GM23338 (cell line): ENCODE measurements at regions not wholly inside any gene's neighbourhood (a gene's known extent, or its start where the extent isn't known, plus 50 kb on each side); places are given as distances from the start of the nearest gene placed in this dataset.

Source experiments
- ATAC-seq: fragments of 200-7000 bp; cut with Tn5 transposase; 3 replicates; pipeline ENCODE4 v1.9.1; 2020
- DNase-seq: peaks from one replicate; pipeline ENCODE4 v3.0.0-alpha.2; 2015; ENCODE audit warnings: low spot score
- H2AFZ ChIP-seq: fragments of 200-600 bp; sonication (generic); 2 replicates; pipeline ENCODE4 v1.8.0; 2016; ENCODE audit warnings: antibody characterized with exemption, mild to moderate bottlenecking, moderate library complexity
- H3F3A ChIP-seq: fragments of 200-600 bp; sonication (generic); replicated peaks from 2 replicates; pipeline ENCODE4 v1.8.0; 2017; ENCODE audit warnings: antibody characterized with exemption, mixed run types, low read depth
- H3K27ac ChIP-seq: fragments of 200-600 bp; sonication (generic); 2 replicates; pipeline ENCODE4 v1.6.1; 2016; ENCODE audit warnings: low read depth
- H3K27me3 ChIP-seq: fragments of 200-600 bp; sonication (generic); 2 replicates; pipeline ENCODE4 v1.8.0; 2016; ENCODE audit warnings: mild to moderate bottlenecking, mixed run types, moderate library complexity; ENCODE audit not compliant: insufficient read depth
- H3K36me3 ChIP-seq: fragments of 200-600 bp; sonication (generic); 2 replicates; pipeline ENCODE4 v1.8.0; 2016; ENCODE audit warnings: mild to moderate bottlenecking; ENCODE audit not compliant: insufficient read depth
- H3K4me1 ChIP-seq: fragments of 200-600 bp; sonication (generic); 2 replicates; pipeline ENCODE4 v1.8.0; 2016; ENCODE audit warnings: mild to moderate bottlenecking, moderate library complexity; ENCODE audit not compliant: insufficient read depth
- H3K4me2 ChIP-seq: fragments of 200-600 bp; sonication (generic); 2 replicates; pipeline ENCODE4 v1.7.1; 2017; ENCODE audit warnings: mixed run types
- H3K4me3 ChIP-seq: fragments of 200-600 bp; sonication (generic); 2 replicates; pipeline ENCODE4 v1.6.1; 2016; ENCODE audit warnings: mixed run types
- H3K79me2 ChIP-seq: fragments of 200-600 bp; sonication (generic); replicated peaks from 2 replicates; pipeline ENCODE4 v1.8.0; 2017; ENCODE audit warnings: mild to moderate bottlenecking; ENCODE audit not compliant: insufficient read depth
- H3K9me2 ChIP-seq: fragments of 200-600 bp; sonication (generic); 2 replicates; pipeline ENCODE4 v1.8.0; 2017; ENCODE audit not compliant: insufficient read depth
- H4K20me1 ChIP-seq: fragments of 200-600 bp; sonication (generic); replicated peaks from 2 replicates; pipeline ENCODE4 v1.8.0; 2017; ENCODE audit warnings: mild to moderate bottlenecking; ENCODE audit not compliant: insufficient read depth
- H3K27ac Mint-ChIP-seq: 2 replicates; pipeline ENCODE4 v1.8.0; 2020; ENCODE audit warnings: inconsistent platforms, mild to moderate bottlenecking, moderate library complexity, mixed read lengths
- H3K27me3 Mint-ChIP-seq: 3 replicates; pipeline ENCODE4 v1.8.0; 2022; ENCODE audit warnings: low read depth, mild to moderate bottlenecking, moderate library complexity, mixed read lengths, inconsistent platforms; ENCODE audit not compliant: insufficient read depth, poor library complexity
- H3K36me3 Mint-ChIP-seq: 3 replicates; pipeline ENCODE4 v1.8.0; 2021; ENCODE audit warnings: low read depth, mild to moderate bottlenecking, inconsistent platforms, moderate library complexity, mixed read lengths
- H3K4me1 Mint-ChIP-seq: 3 replicates; pipeline ENCODE4 v1.8.0; 2020; ENCODE audit warnings: mild to moderate bottlenecking, inconsistent platforms, mixed read lengths
- H3K4me3 Mint-ChIP-seq: 3 replicates; pipeline ENCODE4 v1.8.0; 2021; ENCODE audit warnings: moderate library complexity, mild to moderate bottlenecking, inconsistent platforms, mixed read lengths
- H3K9me3 Mint-ChIP-seq: 3 replicates; pipeline ENCODE4 v1.8.0; 2020; ENCODE audit warnings: moderate library complexity, mild to moderate bottlenecking, inconsistent platforms, mixed read lengths
- CREB1 ChIP-seq: fragments of 250-450 bp; sonication (Bioruptor Pico); IDR thresholded peaks from 2 replicates; pipeline ENCODE4 v1.5.0; 2020; ENCODE audit warnings: low read depth, mild to moderate bottlenecking, moderate library complexity
- EZH2 ChIP-seq: fragments of 200-600 bp; sonication (generic); IDR thresholded peaks from one replicate; pipeline ENCODE4 v1.8.0; 2017; ENCODE audit warnings: antibody characterized with exemption, mild to moderate bottlenecking, low read depth; ENCODE audit not compliant: unreplicated experiment
- EZH2phosphoT487 ChIP-seq: fragments of 200-600 bp; sonication (generic); IDR thresholded peaks from one replicate; pipeline ENCODE4 v1.8.1; 2018; ENCODE audit warnings: antibody characterized with exemption; ENCODE audit not compliant: unreplicated experiment
- NANOG ChIP-seq: IDR thresholded peaks from 2 replicates; pipeline ENCODE4 v1.6.1; 2016; ENCODE audit warnings: antibody characterized with exemption, borderline replicate concordance
- POLR2AphosphoS5 ChIP-seq: IDR thresholded peaks from 2 replicates; pipeline ENCODE4 v1.6.1; 2016; ENCODE audit warnings: antibody characterized with exemption, low read depth
- STAT1 ChIP-seq: IDR thresholded peaks from one replicate; pipeline ENCODE4 v1.6.1; 2016; ENCODE audit warnings: antibody characterized with exemption; ENCODE audit not compliant: unreplicated experiment
- ZNF114 ChIP-seq: fragments of 250-450 bp; sonication (Bioruptor Pico); IDR thresholded peaks from 2 replicates; pipeline ENCODE4 v1.5.0; 2020; ENCODE audit warnings: mild to moderate bottlenecking, moderate library complexity
- ZNF331 ChIP-seq: fragments of 250-450 bp; sonication (Bioruptor Pico); IDR thresholded peaks from 2 replicates; pipeline ENCODE4 v1.5.0; 2020; ENCODE audit warnings: low read depth, mild to moderate bottlenecking, moderate library complexity
- TF ChIP-seq, protein P1 (sequence below): IDR thresholded peaks from 2 replicates; pipeline ENCODE4 v1.6.1; 2016; ENCODE audit warnings: antibody characterized with exemption
- TF ChIP-seq, protein P2 (sequence below): fragments of 250-450 bp; sonication (Bioruptor Pico); IDR thresholded peaks from 2 replicates; pipeline ENCODE4 v1.5.0; 2020; ENCODE audit warnings: mild to moderate bottlenecking, moderate library complexity
- TF ChIP-seq, protein P3 (sequence below), 2 experiments: fragments of 200-600 bp in 1 of 2; sonication (generic) in 1 of 2; conservative IDR thresholded peaks; 2 replicates each; pipeline versions ENCODE4 v1.5.1 to v1.6.1; 2016 to 2017; ENCODE audit warnings: antibody characterized with exemption in 2 of 2, low read depth in 2 of 2, mild to moderate bottlenecking in 2 of 2, moderate library complexity in 1 of 2

DNA sequence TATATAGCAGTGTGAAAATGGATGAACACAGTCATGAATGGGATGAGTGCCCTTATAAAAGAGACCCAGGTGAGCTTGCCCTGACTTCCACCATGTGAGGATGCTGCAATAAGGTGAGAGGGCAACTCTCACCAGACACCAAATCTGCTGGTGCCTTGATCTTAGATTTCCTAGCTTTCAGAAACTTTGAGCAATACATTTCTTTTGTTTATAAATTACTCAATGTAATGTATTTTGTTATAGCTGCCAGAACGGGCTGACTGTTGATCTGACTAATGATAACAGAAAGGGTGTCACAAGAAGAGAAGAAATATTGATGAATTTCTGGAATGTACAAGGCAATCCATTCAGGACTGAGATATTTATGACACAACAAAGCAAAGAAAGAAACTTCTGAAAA is 180.5 kb downstream of the MCHR2 start:
- Mint-ChIP-seq H3K27ac (no peak overlapping the region), H3K4me1 (peaks cover 17% of the 10 kb centered on the region), H3K27me3 (no peaks in the 10 kb centered on the region), H3K9me3 (peaks cover 3% of the 10 kb centered on the region; the same call in 1 of the 3 replicates), H3K36me3 (no peaks in the 10 kb centered on the region), H3K4me3 (no peak overlapping the region)
- DNase-seq (no peak), ATAC-seq (no peak)
- Histone ChIP-seq H2AFZ (no peak overlapping the region), H4K20me1 (no peaks in the 10 kb centered on the region), H3K27ac (no peak overlapping the region), H3K27me3 (no peaks in the 10 kb centered on the region), H3K4me3 (no peak overlapping the region), H3F3A (no peaks in the 10 kb centered on the region), H3K79me2 (no peaks in the 10 kb centered on the region), H3K4me1 (peaks cover 3% of the 10 kb centered on the region), H3K4me2 (no peak overlapping the region), H3K9me2 (no peaks in the 10 kb centered on the region), H3K36me3 (no peaks in the 10 kb centered on the region)
- TF ChIP-seq EZH2 (no peak), EZH2phosphoT487 (no peak)
- TF ChIP-seq, protein P1, sequence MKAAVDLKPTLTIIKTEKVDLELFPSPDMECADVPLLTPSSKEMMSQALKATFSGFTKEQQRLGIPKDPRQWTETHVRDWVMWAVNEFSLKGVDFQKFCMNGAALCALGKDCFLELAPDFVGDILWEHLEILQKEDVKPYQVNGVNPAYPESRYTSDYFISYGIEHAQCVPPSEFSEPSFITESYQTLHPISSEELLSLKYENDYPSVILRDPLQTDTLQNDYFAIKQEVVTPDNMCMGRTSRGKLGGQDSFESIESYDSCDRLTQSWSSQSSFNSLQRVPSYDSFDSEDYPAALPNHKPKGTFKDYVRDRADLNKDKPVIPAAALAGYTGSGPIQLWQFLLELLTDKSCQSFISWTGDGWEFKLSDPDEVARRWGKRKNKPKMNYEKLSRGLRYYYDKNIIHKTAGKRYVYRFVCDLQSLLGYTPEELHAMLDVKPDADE: no peak

DNA sequence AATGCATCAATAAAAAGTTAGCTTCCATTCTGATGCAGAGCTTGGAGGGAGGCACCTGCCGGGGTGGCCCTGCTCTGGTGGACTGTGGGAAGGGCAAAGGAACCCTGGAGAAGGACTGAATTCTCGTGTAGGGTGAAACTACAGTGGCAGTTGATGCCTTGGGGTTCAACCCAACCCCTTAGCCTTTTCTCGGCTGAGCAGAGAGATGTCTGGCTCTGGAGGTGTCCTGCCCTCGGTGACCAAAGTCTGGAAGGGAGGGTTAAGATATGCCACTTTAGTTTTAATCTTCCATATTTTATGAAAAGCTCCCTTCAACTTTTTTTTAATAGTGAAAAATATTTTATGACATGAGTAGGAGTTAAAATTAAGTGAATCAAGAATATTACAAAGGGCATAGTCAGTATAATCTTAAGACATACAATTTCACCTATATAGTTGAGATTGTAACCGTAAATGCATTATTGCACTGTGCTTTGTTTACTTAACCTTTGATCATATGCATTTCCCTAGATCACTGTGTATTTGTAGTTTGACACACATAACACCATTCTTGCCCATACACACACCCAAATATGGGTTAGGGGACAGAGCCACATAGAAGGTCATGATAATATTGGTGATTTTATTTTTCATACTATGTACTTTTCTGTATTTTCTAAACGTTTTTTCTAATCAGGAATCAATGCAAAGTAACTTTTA is 179.6 kb downstream of the MCHR2 start:
- Histone ChIP-seq H3K9me2 (no peaks in the 10 kb centered on the region), H3K36me3 (no peaks in the 10 kb centered on the region), H3F3A (no peaks in the 10 kb centered on the region), H3K4me3 (no peak overlapping the region), H3K27me3 (no peaks in the 10 kb centered on the region), H2AFZ (no peak overlapping the region), H3K79me2 (no peaks in the 10 kb centered on the region), H3K27ac (no peak overlapping the region), H3K4me2 (no peak overlapping the region), H3K4me1 (peaks cover 3% of the 10 kb centered on the region), H4K20me1 (no peaks in the 10 kb centered on the region)
- ATAC-seq: no peak
- Mint-ChIP-seq H3K4me1 (peaks cover 17% of the 10 kb centered on the region), H3K36me3 (no peaks in the 10 kb centered on the region), H3K9me3 (peaks cover 3% of the 10 kb centered on the region; the same call in 1 of the 3 replicates), H3K4me3 (no peak overlapping the region), H3K27ac (no peak overlapping the region), H3K27me3 (peaks cover 1% of the 10 kb centered on the region)
- DNase-seq: no peak
- TF ChIP-seq NANOG: no peak
- TF ChIP-seq, protein P2, sequence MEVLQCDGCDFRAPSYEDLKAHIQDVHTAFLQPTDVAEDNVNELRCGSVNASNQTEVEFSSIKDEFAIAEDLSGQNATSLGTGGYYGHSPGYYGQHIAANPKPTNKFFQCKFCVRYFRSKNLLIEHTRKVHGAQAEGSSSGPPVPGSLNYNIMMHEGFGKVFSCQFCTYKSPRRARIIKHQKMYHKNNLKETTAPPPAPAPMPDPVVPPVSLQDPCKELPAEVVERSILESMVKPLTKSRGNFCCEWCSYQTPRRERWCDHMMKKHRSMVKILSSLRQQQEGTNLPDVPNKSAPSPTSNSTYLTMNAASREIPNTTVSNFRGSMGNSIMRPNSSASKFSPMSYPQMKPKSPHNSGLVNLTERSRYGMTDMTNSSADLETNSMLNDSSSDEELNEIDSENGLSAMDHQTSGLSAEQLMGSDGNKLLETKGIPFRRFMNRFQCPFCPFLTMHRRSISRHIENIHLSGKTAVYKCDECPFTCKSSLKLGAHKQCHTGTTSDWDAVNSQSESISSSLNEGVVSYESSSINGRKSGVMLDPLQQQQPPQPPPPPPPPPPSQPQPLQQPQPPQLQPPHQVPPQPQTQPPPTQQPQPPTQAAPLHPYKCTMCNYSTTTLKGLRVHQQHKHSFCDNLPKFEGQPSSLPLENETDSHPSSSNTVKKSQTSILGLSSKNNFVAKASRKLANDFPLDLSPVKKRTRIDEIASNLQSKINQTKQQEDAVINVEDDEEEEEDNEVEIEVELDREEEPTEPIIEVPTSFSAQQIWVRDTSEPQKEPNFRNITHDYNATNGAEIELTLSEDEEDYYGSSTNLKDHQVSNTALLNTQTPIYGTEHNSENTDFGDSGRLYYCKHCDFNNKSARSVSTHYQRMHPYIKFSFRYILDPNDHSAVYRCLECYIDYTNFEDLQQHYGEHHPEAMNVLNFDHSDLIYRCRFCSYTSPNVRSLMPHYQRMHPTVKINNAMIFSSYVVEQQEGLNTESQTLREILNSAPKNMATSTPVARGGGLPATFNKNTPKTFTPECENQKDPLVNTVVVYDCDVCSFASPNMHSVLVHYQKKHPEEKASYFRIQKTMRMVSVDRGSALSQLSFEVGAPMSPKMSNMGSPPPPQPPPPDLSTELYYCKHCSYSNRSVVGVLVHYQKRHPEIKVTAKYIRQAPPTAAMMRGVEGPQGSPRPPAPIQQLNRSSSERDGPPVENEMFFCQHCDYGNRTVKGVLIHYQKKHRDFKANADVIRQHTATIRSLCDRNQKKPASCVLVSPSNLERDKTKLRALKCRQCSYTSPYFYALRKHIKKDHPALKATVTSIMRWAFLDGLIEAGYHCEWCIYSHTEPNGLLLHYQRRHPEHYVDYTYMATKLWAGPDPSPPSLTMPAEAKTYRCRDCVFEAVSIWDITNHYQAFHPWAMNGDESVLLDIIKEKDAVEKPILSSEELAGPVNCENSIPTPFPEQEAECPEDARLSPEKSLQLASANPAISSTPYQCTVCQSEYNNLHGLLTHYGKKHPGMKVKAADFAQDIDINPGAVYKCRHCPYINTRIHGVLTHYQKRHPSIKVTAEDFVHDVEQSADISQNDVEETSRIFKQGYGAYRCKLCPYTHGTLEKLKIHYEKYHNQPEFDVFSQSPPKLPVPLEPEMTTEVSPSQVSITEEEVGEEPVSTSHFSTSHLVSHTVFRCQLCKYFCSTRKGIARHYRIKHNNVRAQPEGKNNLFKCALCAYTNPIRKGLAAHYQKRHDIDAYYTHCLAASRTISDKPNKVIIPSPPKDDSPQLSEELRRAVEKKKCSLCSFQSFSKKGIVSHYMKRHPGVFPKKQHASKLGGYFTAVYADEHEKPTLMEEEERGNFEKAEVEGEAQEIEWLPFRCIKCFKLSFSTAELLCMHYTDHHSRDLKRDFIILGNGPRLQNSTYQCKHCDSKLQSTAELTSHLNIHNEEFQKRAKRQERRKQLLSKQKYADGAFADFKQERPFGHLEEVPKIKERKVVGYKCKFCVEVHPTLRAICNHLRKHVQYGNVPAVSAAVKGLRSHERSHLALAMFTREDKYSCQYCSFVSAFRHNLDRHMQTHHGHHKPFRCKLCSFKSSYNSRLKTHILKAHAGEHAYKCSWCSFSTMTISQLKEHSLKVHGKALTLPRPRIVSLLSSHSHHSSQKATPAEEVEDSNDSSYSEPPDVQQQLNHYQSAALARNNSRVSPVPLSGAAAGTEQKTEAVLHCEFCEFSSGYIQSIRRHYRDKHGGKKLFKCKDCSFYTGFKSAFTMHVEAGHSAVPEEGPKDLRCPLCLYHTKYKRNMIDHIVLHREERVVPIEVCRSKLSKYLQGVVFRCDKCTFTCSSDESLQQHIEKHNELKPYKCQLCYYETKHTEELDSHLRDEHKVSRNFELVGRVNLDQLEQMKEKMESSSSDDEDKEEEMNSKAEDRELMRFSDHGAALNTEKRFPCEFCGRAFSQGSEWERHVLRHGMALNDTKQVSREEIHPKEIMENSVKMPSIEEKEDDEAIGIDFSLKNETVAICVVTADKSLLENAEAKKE (CRISPR knock-in tag): no peak
- TF ChIP-seq, protein P1: no peak
- TF ChIP-seq STAT1: no peak
- TF ChIP-seq EZH2phosphoT487: no peak
- TF ChIP-seq EZH2: no peak
- TF ChIP-seq CREB1 (CRISPR knock-in tag): no peak
- no peak for TF ChIP-seq ZNF331 (CRISPR knock-in tag)
- TF ChIP-seq ZNF114 (CRISPR knock-in tag): no peak
- TF ChIP-seq, protein P3, sequence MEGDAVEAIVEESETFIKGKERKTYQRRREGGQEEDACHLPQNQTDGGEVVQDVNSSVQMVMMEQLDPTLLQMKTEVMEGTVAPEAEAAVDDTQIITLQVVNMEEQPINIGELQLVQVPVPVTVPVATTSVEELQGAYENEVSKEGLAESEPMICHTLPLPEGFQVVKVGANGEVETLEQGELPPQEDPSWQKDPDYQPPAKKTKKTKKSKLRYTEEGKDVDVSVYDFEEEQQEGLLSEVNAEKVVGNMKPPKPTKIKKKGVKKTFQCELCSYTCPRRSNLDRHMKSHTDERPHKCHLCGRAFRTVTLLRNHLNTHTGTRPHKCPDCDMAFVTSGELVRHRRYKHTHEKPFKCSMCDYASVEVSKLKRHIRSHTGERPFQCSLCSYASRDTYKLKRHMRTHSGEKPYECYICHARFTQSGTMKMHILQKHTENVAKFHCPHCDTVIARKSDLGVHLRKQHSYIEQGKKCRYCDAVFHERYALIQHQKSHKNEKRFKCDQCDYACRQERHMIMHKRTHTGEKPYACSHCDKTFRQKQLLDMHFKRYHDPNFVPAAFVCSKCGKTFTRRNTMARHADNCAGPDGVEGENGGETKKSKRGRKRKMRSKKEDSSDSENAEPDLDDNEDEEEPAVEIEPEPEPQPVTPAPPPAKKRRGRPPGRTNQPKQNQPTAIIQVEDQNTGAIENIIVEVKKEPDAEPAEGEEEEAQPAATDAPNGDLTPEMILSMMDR (conservative IDR thresholded peaks at IDR 0.05; ENCODE audit: low read depth in 2 of 2): no peak
- TF ChIP-seq POLR2AphosphoS5: no peak
